HG02588 (cell line): ENCODE measurements at regions not wholly inside any gene's neighbourhood (a gene's known extent, or its start where the extent isn't known, plus 50 kb on each side); places are given as distances from the start of the nearest gene placed in this dataset.

Experiments
- ATAC-seq: cut with Tn5 transposase; IDR thresholded peaks from one replicate; pipeline ENCODE4 v1.9.1; 2021; ENCODE audit warnings: mild to moderate bottlenecking, moderate library complexity; ENCODE audit not compliant: unreplicated experiment

DNA sequence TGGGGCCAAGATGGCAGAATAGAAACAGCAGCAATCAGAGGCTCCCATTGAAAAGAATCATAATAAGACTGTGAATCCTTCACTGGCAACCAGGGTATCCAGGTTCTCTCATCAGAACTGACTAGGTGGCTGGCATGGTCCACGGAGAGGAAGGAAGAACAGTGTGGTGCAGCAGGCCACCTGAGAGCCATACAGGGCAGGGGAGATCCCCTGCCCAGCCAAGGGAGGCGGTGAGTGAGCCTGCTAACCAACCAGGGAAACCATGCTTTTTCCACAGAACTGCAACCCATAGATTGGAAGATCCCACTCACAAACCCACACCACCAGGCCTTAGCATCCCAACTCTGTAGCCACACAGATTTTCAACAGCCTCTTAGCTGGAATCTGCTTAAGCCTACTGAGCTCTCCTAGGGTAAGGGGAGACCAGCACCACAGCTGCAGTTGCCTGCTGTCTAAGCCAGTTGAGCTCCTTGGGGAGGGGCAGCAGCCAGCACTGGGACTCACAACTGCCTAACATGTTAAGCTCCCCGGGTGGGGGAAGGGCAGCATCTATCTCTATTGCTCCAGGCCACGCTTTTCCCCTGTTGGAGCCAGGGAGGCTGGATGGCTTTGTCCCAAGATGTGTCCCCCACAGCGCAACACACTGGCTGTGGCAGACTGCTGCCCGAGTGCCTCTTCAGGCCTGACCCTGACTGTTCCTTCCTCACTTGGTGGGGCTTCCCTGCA, 342.6 kb upstream of the CCDC196 start:
- no peak for ATAC-seq

DNA sequence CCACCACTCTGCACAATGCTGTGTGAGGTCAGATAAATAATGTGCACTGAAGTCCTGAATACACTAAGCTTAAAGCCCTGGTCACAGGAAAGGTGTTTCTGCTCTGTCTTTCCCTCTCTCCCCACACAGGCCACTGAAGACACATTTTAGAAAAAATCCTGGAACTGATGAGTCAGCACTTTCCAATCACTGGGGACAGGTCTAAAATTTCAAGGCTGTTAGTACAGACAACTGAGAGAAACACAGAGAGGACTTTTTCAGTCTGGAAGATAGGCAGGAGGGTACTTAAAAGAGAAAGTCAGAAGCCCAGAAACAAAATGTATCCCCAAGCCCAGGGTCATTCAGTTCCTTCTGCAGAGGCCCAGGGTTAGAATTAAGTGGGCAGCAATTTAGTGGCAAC, 333.9 kb upstream of the CCDC196 start:
- ATAC-seq, result no peak

DNA sequence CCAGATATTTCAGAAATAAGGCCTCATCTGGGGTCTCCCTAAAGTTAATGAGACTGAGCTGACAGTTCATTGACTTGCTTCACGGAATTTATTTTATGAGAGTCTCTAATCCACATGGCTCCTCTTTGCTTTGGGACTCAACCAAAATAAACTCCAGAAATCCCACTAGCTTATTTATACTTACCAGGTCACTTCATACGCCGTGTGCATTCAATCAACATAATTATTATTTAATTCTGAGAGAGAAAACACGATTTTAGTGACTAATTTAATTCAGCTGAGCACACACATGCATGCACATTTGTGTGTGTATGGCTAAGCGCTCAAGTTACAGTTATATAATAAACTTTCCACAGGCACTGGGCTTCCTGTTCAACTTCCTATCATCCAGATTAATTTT, 333.4 kb upstream of the CCDC196 start:
- no peak for ATAC-seq

- no peak for ATAC-seq
Observed at GRCh38 chr14:66163023-66163422, 323.1 kb upstream of the CCDC196 start.

- no peak for ATAC-seq
Observed at GRCh38 chr14:66165337-66165736, 320.8 kb upstream of the CCDC196 start.

GRCh38 chr14:66174453-66174891, 311.7 kb upstream of the CCDC196 start:
- ATAC-seq, result no peak

GRCh38 chr14:66177935-66178334, 308.2 kb upstream of the CCDC196 start:
- no peak for ATAC-seq

GRCh38 chr14:66196670-66197069, 289.5 kb upstream of the CCDC196 start:
- ATAC-seq, result no peak

DNA sequence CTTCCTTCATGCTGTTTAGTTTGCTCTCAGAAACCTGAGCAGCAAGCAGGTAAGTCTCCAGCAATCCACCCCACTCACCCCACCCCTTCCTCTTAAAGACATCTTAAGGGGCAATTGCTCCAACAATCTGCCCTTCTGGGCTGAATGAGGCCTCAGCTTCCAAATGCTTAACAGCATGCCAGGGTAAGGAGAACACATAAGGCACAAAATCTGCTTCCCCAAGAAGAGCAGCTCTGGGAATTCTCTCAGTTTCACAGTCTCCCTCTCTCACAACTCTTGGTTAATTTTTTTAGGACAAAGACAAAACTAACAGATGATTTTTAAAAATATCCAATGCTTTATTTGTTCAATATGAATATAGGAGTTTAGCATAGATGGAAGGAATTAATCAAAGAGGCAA, 288.9 kb upstream of the CCDC196 start:
- ATAC-seq, result no peak

- ATAC-seq, result no peak
Observed at GRCh38 chr14:66206554-66206953, 279.6 kb upstream of the CCDC196 start.

- ATAC-seq, result no peak
Observed at GRCh38 chr14:66216763-66217162, 269.4 kb upstream of the CCDC196 start.

- no peak for ATAC-seq
Observed at GRCh38 chr14:66219886-66220285, 266.3 kb upstream of the CCDC196 start.

DNA sequence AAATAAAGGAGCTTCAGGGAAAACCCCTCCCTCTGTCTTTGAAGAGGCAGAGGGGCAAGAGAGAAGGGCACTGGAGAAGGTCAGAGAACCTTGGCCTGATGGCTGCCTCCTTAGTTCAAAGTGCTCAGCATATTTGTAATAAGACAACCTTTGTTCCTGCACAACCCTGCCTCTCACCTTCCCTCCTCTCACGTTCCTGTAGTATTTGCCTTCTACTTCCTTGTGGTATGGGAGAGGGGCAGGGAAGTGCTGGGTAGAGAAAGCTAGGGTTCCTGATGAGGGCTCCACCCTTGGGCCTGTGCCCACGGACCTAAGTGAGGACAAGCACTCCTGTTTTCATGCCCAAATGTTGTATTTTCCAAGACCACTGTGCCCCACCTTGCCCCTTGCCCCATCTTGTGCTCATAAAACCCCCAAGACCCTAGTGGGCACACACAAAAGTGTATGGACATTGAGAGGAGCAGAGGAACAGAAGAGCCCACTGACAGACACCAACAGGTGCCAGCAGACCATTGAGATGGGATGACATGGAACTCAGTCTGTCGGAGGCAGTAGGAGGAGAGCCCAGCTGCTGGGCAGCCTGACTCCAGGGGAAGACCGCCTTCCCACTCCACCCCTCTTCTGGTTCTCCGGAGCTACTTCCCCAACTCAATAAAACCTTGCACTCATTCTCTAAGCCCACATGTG, 261.5 kb upstream of the CCDC196 start:
- ATAC-seq, result no peak

DNA sequence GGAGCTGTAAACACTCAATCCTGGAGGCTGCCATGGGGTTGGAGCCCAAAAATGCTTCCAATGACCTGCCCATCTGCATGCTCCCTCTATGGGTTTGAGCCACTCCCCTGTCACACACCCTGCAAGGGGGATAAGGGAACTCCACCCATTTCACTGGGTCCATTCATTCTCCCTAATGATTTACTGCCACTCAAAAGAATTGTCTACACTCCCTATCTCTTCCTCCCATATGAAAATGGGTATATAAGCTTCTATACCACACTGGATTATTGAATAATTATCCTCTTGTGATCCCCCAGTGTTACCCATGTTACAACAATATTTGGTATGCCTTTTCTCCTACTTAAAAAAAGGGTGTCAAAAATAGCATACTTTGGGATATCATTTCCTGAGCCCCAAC, 260.8 kb upstream of the CCDC196 start:
- no peak for ATAC-seq

- ATAC-seq, result no peak
Observed at GRCh38 chr14:66228267-66228970, 257.8 kb upstream of the CCDC196 start.

DNA sequence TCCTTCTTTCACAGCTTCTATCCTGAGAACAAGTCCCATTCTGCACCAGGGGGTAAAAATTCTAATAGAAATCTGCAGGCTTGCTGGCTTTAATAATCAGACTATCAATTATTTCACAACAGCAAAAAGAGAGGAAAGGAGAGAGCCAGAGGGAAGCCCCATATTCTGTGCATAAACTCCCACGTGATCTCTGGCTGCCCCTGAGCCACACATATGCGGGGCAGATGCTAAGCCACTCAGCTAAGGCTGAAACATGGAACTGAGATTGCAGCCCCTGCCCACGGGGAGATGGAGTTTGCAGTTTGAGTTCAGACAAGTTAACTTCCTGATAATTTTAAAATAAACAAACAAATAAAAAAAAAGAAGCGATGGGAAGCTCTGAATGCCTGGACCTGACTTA, 254.4 kb upstream of the CCDC196 start:
- no peak for ATAC-seq

- no peak for ATAC-seq
Observed at GRCh38 chr14:66233591-66233990, 252.6 kb upstream of the CCDC196 start.

DNA sequence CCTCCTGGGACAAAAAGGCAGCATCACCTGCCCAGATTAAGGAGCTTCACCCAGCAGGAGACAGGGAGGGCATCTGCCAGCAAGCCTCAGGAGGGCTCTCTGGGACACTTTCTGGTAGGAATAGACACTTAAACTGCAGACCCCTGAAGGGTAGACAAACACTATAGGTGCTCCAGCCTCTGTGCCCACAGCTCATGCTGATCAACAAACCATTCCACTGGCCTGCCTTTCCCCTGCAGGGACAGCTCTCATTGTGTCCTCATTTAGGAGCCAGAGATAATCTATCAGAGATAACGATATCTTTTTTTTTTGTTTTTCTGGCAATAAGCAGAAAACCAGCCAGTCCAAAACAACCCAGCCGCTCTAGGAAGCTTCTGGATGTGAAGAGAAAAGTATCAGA, 251.8 kb upstream of the CCDC196 start:
- no peak for ATAC-seq

DNA sequence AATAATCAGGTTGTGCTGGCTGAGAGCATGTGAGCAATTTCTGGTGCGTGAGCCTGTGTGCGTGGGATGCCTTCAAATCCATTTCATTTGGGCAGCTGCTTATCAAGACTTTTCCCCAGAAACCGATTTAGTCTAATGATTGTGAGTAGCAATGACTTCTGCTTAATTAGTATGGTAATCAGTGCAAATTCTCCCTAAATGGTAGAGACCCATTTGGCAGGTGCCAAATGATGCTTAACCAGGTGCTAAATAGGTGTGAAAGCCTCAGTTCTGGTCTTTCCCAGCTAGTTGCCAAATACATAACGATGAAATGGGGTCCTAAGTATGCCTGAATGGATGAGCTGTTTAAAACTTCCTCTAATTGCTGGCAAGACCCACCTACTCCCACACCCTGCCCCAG, 248.4 kb upstream of the CCDC196 start:
- ATAC-seq, result no peak

DNA sequence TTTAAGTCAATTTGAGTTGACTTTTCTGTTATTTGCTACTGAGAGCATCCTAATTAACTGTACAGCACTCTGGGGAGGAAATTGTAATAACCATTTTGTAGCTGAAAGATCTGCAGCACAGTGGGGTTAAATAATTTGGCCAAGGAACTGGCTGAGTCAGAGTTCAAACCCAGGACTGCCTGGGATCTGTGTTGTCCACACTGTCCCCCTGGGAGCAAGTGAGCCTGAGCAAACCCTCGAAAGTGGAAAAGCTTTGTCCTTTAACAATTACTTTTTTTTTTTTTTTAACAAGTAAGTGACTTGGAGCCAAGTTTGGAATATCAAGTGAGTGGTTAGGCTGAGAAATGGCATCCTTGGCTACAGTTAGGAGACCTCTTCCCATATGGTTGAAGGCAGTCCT, 247.2 kb upstream of the CCDC196 start:
- ATAC-seq, result no peak

DNA sequence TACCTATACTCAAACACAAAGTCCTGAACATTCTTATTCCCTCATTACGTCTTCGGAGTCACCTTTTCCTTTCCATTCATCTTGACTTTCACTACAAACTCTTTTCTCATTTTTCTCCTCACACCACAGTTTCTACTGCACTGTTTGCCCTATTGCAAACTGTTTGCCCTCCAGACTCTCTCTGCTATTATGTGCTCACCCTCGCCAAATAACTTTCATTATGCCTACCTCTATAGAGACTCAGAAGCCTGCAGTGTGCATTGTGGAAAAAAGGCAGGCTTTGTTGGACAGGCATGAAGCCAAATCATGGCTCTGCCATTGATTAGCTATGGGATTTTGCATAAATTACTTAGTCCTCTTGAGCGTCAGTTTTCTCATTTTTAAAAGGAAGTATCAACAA, 246.6 kb upstream of the CCDC196 start:
- no peak for ATAC-seq

GRCh38 chr14:66240105-66240504, 246.1 kb upstream of the CCDC196 start:
- ATAC-seq, result no peak
